ENCODE measurements at regions not wholly inside any gene's neighbourhood (a gene's known extent, or its start where the extent isn't known, plus 50 kb on each side); places are given as distances from the start of the nearest gene placed in this dataset.

DNA sequence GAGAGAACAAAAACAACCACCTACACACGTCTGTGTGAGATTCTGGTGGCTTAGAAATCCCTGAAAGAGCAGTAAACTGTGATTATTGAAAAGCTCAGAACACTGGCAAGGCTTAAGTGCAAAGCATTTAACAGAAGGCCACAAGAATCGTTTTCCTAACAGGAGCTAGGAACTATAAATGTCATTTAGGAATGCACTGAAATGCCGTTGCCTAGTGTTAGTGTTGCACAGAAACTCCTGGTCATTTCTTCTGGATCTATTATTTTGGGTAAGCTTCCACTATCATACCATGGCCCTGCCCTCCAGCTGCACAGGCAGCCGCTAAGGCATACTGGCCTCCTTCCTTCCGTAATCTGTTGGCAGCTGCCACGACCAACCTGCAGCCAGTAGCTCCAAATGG is 923.2 kb downstream of the NLGN4X start:
- no peak for DNase-seq (ENCODE audit: low read depth in 1 of 2, low spot score in 1 of 2)
- no peaks in the 10 kb centered on the region for H3K9me3 ChIP-seq
- ChIA-PET CTCF (no interaction called here), POLR2A (no interaction called here)
- H3K4me1 ChIP-seq: no peaks in the 10 kb centered on the region
- H3K4me3 ChIP-seq: no peak overlapping the region
- ATAC-seq: no peak
- H3K27ac ChIP-seq: no peak overlapping the region
- TF ChIP-seq SMC3 (IDR thresholded peaks at IDR 0.05) (no peak), CEBPB (IDR thresholded peaks at IDR 0.05) (no peak), MYC (IDR thresholded peaks at IDR 0.05; ENCODE audit: borderline replicate concordance, low read length) (no peak), SREBF2 (IDR thresholded peaks at IDR 0.05) (no peak), NFE2L2 (conservative IDR thresholded peaks at IDR 0.05; ENCODE audit: low read length) (no peak), ZC3H11A (IDR thresholded peaks at IDR 0.05) (no peak), TFCP2L1 (CRISPR knock-in tag; IDR thresholded peaks at IDR 0.05) (no peak), GATA3 (IDR thresholded peaks at IDR 0.05; ENCODE audit: borderline replicate concordance) (no peak), FOSL2 (IDR thresholded peaks at IDR 0.05) (no peak), FOSL2 (CRISPR knock-in tag; IDR thresholded peaks at IDR 0.05) (no peak), CHD2 (IDR thresholded peaks at IDR 0.05; ENCODE audit: low read length, partially characterized antibody) (no peak), KDM1A (IDR thresholded peaks at IDR 0.05; ENCODE audit: low read depth) (no peak)
- TF ChIP-seq, protein P1, sequence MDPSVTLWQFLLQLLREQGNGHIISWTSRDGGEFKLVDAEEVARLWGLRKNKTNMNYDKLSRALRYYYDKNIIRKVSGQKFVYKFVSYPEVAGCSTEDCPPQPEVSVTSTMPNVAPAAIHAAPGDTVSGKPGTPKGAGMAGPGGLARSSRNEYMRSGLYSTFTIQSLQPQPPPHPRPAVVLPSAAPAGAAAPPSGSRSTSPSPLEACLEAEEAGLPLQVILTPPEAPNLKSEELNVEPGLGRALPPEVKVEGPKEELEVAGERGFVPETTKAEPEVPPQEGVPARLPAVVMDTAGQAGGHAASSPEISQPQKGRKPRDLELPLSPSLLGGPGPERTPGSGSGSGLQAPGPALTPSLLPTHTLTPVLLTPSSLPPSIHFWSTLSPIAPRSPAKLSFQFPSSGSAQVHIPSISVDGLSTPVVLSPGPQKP (IDR thresholded peaks at IDR 0.05; ENCODE audit: low read depth, low read length): no peak
- TF ChIP-seq, protein P2, sequence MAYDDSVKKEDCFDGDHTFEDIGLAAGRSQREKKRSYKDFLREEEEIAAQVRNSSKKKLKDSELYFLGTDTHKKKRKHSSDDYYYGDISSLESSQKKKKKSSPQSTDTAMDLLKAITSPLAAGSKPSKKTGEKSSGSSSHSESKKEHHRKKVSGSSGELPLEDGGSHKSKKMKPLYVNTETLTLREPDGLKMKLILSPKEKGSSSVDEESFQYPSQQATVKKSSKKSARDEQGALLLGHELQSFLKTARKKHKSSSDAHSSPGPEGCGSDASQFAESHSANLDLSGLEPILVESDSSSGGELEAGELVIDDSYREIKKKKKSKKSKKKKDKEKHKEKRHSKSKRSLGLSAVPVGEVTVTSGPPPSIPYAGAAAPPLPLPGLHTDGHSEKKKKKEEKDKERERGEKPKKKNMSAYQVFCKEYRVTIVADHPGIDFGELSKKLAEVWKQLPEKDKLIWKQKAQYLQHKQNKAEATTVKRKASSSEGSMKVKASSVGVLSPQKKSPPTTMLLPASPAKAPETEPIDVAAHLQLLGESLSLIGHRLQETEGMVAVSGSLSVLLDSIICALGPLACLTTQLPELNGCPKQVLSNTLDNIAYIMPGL (CRISPR knock-in tag; IDR thresholded peaks at IDR 0.05; ENCODE audit: borderline replicate concordance): no peak
- TF ChIP-seq, protein P3, sequence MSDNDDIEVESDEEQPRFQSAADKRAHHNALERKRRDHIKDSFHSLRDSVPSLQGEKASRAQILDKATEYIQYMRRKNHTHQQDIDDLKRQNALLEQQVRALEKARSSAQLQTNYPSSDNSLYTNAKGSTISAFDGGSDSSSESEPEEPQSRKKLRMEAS (IDR thresholded peaks at IDR 0.05): no peak
- TF ChIP-seq, protein P4, sequence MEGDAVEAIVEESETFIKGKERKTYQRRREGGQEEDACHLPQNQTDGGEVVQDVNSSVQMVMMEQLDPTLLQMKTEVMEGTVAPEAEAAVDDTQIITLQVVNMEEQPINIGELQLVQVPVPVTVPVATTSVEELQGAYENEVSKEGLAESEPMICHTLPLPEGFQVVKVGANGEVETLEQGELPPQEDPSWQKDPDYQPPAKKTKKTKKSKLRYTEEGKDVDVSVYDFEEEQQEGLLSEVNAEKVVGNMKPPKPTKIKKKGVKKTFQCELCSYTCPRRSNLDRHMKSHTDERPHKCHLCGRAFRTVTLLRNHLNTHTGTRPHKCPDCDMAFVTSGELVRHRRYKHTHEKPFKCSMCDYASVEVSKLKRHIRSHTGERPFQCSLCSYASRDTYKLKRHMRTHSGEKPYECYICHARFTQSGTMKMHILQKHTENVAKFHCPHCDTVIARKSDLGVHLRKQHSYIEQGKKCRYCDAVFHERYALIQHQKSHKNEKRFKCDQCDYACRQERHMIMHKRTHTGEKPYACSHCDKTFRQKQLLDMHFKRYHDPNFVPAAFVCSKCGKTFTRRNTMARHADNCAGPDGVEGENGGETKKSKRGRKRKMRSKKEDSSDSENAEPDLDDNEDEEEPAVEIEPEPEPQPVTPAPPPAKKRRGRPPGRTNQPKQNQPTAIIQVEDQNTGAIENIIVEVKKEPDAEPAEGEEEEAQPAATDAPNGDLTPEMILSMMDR (IDR thresholded peaks at IDR 0.05): no peak
- WGBS (ENCODE audit: missing lambda C conversion rate): 2% methylated on average over 6 of the region's 6 CpGs
- no peak for FAIRE-seq
- no peak overlapping the region for H3K4me2 ChIP-seq

DNA sequence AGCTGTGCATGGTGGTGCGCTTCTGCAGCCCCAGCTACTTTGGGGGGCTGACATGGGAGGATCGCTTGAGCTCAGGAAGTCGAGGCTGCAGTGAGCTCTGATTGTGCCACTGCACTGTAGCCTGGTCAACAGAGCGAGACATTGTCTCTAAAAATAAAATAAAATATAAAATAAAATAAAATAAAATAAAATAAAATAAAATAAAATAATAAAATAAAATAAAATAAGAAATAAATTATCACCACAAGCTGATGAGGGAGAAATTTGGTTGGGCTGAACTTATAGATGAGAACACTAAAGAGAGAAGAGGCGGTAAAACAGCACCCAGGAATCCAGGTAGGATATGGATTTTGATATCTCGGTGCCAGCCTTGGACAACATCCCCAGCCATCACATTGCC is 933.7 kb downstream of the NLGN4X start:
- H3K27ac ChIP-seq: no peak overlapping the region
- no peak for FAIRE-seq
- no peak for ATAC-seq
- H3K9me3 ChIP-seq: no peaks in the 10 kb centered on the region
- TF ChIP-seq CHD4 (IDR thresholded peaks at IDR 0.05; ENCODE audit: borderline replicate concordance): no peak
- TF ChIP-seq TP53 (CRISPR knock-in tag; IDR thresholded peaks at IDR 0.05): no peak
- no peak for TF ChIP-seq ZFP36 (IDR thresholded peaks at IDR 0.05; ENCODE audit: borderline replicate concordance, partially characterized antibody)
- no peak for TF ChIP-seq POLR2A (IDR thresholded peaks at IDR 0.05; ENCODE audit: low read length)
- TF ChIP-seq SREBF2 (IDR thresholded peaks at IDR 0.05): no peak
- TF ChIP-seq CBX2 (IDR thresholded peaks at IDR 0.05; ENCODE audit: borderline replicate concordance, low read depth): no peak
- no peak for TF ChIP-seq NPAS2 (CRISPR knock-in tag; IDR thresholded peaks at IDR 0.05; ENCODE audit: borderline replicate concordance)
- no peak for TF ChIP-seq RFX5 (IDR thresholded peaks at IDR 0.05)
- no peak for TF ChIP-seq HEYL (CRISPR knock-in tag; IDR thresholded peaks at IDR 0.05)
- TF ChIP-seq, protein P1 (IDR thresholded peaks at IDR 0.05; ENCODE audit: low read depth, low read length): no peak
- no peak for TF ChIP-seq RAD21 (conservative IDR thresholded peaks at IDR 0.05 in 1 of 2, IDR thresholded peaks at IDR 0.05 in 1 of 2)
- TF ChIP-seq EHMT2 (IDR thresholded peaks at IDR 0.05; ENCODE audit: low read depth): no peak
- TF ChIP-seq RARB (CRISPR knock-in tag; IDR thresholded peaks at IDR 0.05): no peak
- TF ChIP-seq, protein P4 (IDR thresholded peaks at IDR 0.05): no peak
- no peak for TF ChIP-seq JUNB (IDR thresholded peaks at IDR 0.05)
- TF ChIP-seq FOXS1 (CRISPR knock-in tag; IDR thresholded peaks at IDR 0.05): no peak
- 9% methylated on average over 6 of the region's 6 CpGs for WGBS (ENCODE audit: missing lambda C conversion rate)
- CTCF ChIA-PET: interaction anchor here (0.6 to 1.1 kb wide), 2 partner anchors 20 to 1879 kb away, joined by 3 read pairs; no protein-coding TSS in a partner anchor
- no peak overlapping the region for H3K4me2 ChIP-seq
- H3K4me3 ChIP-seq: no peak overlapping the region
- POLR2A ChIA-PET: no interaction called here
- no peak for DNase-seq (ENCODE audit: low read depth in 1 of 2, low spot score in 1 of 2)
- no peaks in the 10 kb centered on the region for H3K4me1 ChIP-seq

Data from A549 (cell line).